HepG2 (cell line): ENCODE measurements at regions not wholly inside any gene's neighbourhood (a gene's known extent, or its start where the extent isn't known, plus 50 kb on each side); places are given as distances from the start of the nearest gene placed in this dataset.

Source experiments
- ATAC-seq: fragments of 200-7000 bp; cut with Tn5 transposase; 3 replicates; pipeline ENCODE4 v1.9.1; 2020; ENCODE audit warnings: mild to moderate bottlenecking, moderate library complexity
- BruUV-seq: library from RNA; stranded (reverse); fragments of 400-500 nt; replicated peaks from 2 replicates; lab custom pipeline; 2021; lab: Mats Ljungman, UMichigan
- CTCF ChIA-PET: fragments of 300-600 bp; formaldehyde crosslinking; extraction: SDS; loops from one replicate; lab custom pipeline; 2021; ENCODE audit warnings: low total read pairs, inconsistent platforms, low intra/inter-chr PET ratio; lab: Yijun Ruan, JAX
- POLR2A ChIA-PET: fragments of 350-600 bp; sonication (Branson Sonifier 250); formaldehyde crosslinking; loops from one replicate; lab custom pipeline; 2020; ENCODE audit warnings: antibody characterized with exemption, inconsistent platforms; lab: Yijun Ruan, JAX
- DNase-seq: peaks from one replicate; pipeline ENCODE4 v3.0.0-alpha.2; 2015; ENCODE audit warnings: low spot score
- FAIRE-seq: peaks from 3 replicates; lab custom pipeline; 2011; peaks lifted over from hg19 to GRCh38; lab: Jason Lieb, UNC
- H2AFZ ChIP-seq: one replicate; pipeline ENCODE4 v1.6.1; 2011; ENCODE audit warnings: low read length, inconsistent platforms
- H3K27ac ChIP-seq: fragments of 300-600 bp; 3 replicates; pipeline ENCODE4 v1.8.0; 2011; ENCODE audit warnings: mixed run types, mild to moderate bottlenecking, mixed read lengths, low read length, inconsistent platforms; ENCODE audit not compliant: insufficient read depth; ENCODE audit errors: extremely low read length
- H3K27me3 ChIP-seq, 2 experiments: fragments of 200-600 bp in 1 of 2; 2 replicates in 1 of 2; 3 replicates in 1 of 2; pipeline versions ENCODE4 v1.6.0 to v1.8.0; 2011; ENCODE audit warnings: low read length in 2 of 2, mild to moderate bottlenecking in 2 of 2, moderate library complexity in 2 of 2, inconsistent platforms in 1 of 2; ENCODE audit not compliant: insufficient read depth in 2 of 2, control insufficient read depth in 1 of 2
- H3K36me3 ChIP-seq, 2 experiments: fragments of 200-600 bp in 1 of 2; replicated peaks in 1 of 2; 2 replicates in 1 of 2; 3 replicates in 1 of 2; pipeline versions ENCODE4 v1.5.1 to v1.8.0; 2011; ENCODE audit warnings: low read length in 2 of 2, inconsistent platforms in 1 of 2; ENCODE audit not compliant: insufficient read depth in 2 of 2, control insufficient read depth in 1 of 2
- H3K4me1 ChIP-seq: 2 replicates; pipeline ENCODE4 v1.5.1; 2012; ENCODE audit warnings: low read length, inconsistent platforms; ENCODE audit not compliant: insufficient read depth
- H3K4me2 ChIP-seq: 2 replicates; pipeline ENCODE4 v1.6.0; 2011; ENCODE audit warnings: low read depth, low read length, inconsistent platforms
- H3K4me3 ChIP-seq, 3 experiments: fragments of 200-600 bp in 1 of 3; sonication (generic), shearing (Covaris generic) in 1 of 3; replicated peaks in 1 of 3; 2 replicates each; pipeline ENCODE4 v1.5.1; 2011 to 2016; ENCODE audit warnings: low read length in 3 of 3, inconsistent platforms in 2 of 3, low read depth in 2 of 3, mild to moderate bottlenecking in 2 of 3, control low read depth in 1 of 3, mixed read lengths in 1 of 3; ENCODE audit not compliant: insufficient read depth in 1 of 3
- H3K79me2 ChIP-seq: one replicate; pipeline ENCODE4 v1.6.1; 2011; ENCODE audit warnings: low read length, inconsistent platforms; ENCODE audit not compliant: insufficient read depth
- H3K9ac ChIP-seq: 2 replicates; pipeline ENCODE4 v1.6.0; 2011; ENCODE audit warnings: mild to moderate bottlenecking, low read depth, low read length, inconsistent platforms; ENCODE audit not compliant: insufficient read depth
- H3K9me3 ChIP-seq: 2 replicates; pipeline ENCODE4 v1.5.1; 2012; ENCODE audit warnings: mild to moderate bottlenecking, low read length
- H4K20me1 ChIP-seq: 2 replicates; pipeline ENCODE4 v1.6.0; 2011; ENCODE audit warnings: inconsistent platforms, mild to moderate bottlenecking, low read length, moderate library complexity; ENCODE audit not compliant: insufficient read depth
- AKAP8 ChIP-seq: sonication (generic); formaldehyde crosslinking; IDR thresholded peaks from 2 replicates; pipeline ENCODE4 v1.5.1; 2020; ENCODE audit warnings: mild to moderate bottlenecking, missing genetic modification reagents
- ASH2L ChIP-seq: fragments of 300-600, 200-600 bp; sonication (generic); IDR thresholded peaks from 2 replicates; pipeline ENCODE4 v1.7.0; 2017; ENCODE audit warnings: low read depth, mild to moderate bottlenecking, moderate library complexity, mixed read lengths, low read length; ENCODE audit not compliant: insufficient read length
- ATF4 ChIP-seq, 2 experiments: fragments of 450-650 bp in 1 of 2; sonication (generic) in 1 of 2; formaldehyde crosslinking; IDR thresholded peaks; 2 replicates each; pipeline versions ENCODE4 v1.5.0 to v1.8.0; 2020 to 2022; ENCODE audit warnings: mild to moderate bottlenecking in 1 of 2, missing genetic modification reagents in 1 of 2
- EEA1 ChIP-seq: sonication (generic); formaldehyde crosslinking; IDR thresholded peaks from 2 replicates; pipeline ENCODE4 v1.5.1; 2020; ENCODE audit warnings: mild to moderate bottlenecking, missing genetic modification reagents, borderline replicate concordance
- MXD4 ChIP-seq: IDR thresholded peaks from 2 replicates; pipeline ENCODE4 v1.6.1; 2016; ENCODE audit warnings: mild to moderate bottlenecking, missing biosample characterization, missing genetic modification reagents
- POGZ ChIP-seq: sonication (generic); formaldehyde crosslinking; IDR thresholded peaks from 2 replicates; pipeline ENCODE4 v1.4.0; 2020; ENCODE audit warnings: mild to moderate bottlenecking, missing genetic modification reagents
- ZBTB37 ChIP-seq: sonication (generic); formaldehyde crosslinking; IDR thresholded peaks from 2 replicates; pipeline ENCODE4 v1.4.0; 2020; ENCODE audit warnings: mild to moderate bottlenecking, missing genetic modification reagents
- ZNF121 ChIP-seq: sonication (generic); formaldehyde crosslinking; IDR thresholded peaks from 2 replicates; pipeline ENCODE4 v1.5.0; 2020; ENCODE audit warnings: mild to moderate bottlenecking, missing genetic modification reagents
- ZNF33A ChIP-seq: sonication (generic); formaldehyde crosslinking; IDR thresholded peaks from 2 replicates; pipeline ENCODE4 v1.5.1; 2020; ENCODE audit warnings: missing genetic modification reagents, mild to moderate bottlenecking, moderate library complexity, borderline replicate concordance
- ZNF598 ChIP-seq: sonication (generic); formaldehyde crosslinking; IDR thresholded peaks from 2 replicates; pipeline ENCODE4 v1.5.1; 2020; ENCODE audit warnings: mild to moderate bottlenecking, missing genetic modification reagents, borderline replicate concordance
- ZNF768 ChIP-seq: sonication (generic); formaldehyde crosslinking; IDR thresholded peaks from 2 replicates; pipeline ENCODE4 v1.4.0; 2020; ENCODE audit warnings: missing genetic modification reagents
- WGBS: methylation state at CpG from one replicate; pipeline ENCODE4 v1.1.6; 2017; ENCODE audit warnings: low lambda C conversion rate; 5-methylcytosine and 5-hydroxymethylcytosine counted together
- in situ Hi-C: cut with HindIII; loops from 2 replicates; pipeline ENCODE4 v1.10.0; 2017; ENCODE audit warnings: low pct_unique_long_range_greater_than_20kb; ENCODE audit not compliant: extremely low pct_ligation_motif_present
- intact Hi-C: fragments of 100-400 bp; cut with micrococcal nuclease; formaldehyde crosslinking; loops from one replicate; pipeline ENCODE4 v1.10.0; 2022; ENCODE audit not compliant: unreplicated experiment
- TF ChIP-seq, protein P1 (sequence below): sonication (generic); formaldehyde crosslinking; IDR thresholded peaks from 2 replicates; pipeline ENCODE4 v1.5.1; 2020; ENCODE audit warnings: mild to moderate bottlenecking, missing genetic modification reagents, moderate library complexity

DNA sequence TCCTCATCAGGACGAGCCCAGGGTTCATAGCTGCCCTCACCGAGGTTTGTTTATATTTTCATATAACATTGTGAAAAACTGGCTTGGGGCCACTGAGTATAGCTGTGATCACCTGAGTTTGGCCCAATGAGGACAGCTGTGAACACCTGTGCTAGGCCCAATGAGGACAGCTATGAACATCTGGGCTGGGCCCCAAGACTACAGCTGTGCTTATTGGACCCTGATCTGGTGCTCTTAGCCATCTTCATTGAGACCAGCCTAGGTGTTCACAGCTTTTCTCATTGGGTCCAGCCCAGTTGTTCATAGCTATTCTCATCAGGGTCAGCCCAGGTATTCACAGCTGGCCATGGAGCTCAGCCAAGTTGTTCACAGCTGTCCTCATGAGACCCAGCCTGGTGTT, 1167.3 kb downstream of the UQCRFS1 start:
- no peak overlapping the region for H3K27ac ChIP-seq
- intact Hi-C loops (no loop called here), in situ Hi-C loops (no loop called here)
- peaks cover 96% of the 10 kb centered on the region for H3K9me3 ChIP-seq
- H3K36me3 ChIP-seq: no peaks in the 10 kb centered on the region
- H3K4me2 ChIP-seq: no peak overlapping the region
- ATAC-seq: no peak
- no peaks in the 10 kb centered on the region for H3K79me2 ChIP-seq
- no TSS peak for BruUV-seq
- no peak for DNase-seq
- no peaks in the 10 kb centered on the region for H3K4me1 ChIP-seq
- no peak overlapping the region for H2AFZ ChIP-seq
- TF ChIP-seq ATF4 (CRISPR knock-in tag; IDR thresholded peaks at IDR 0.05) (no peak), MXD4 (CRISPR knock-in tag) (no peak), POGZ (CRISPR knock-in tag) (no peak), AKAP8 (CRISPR knock-in tag) (no peak), ZBTB37 (CRISPR knock-in tag) (no peak), ZNF768 (CRISPR knock-in tag) (no peak), EEA1 (CRISPR knock-in tag) (no peak), ZNF598 (CRISPR knock-in tag) (no peak), ASH2L (no peak), ZNF33A (no peak), ZNF121 (CRISPR knock-in tag) (no peak)
- TF ChIP-seq, protein P1, sequence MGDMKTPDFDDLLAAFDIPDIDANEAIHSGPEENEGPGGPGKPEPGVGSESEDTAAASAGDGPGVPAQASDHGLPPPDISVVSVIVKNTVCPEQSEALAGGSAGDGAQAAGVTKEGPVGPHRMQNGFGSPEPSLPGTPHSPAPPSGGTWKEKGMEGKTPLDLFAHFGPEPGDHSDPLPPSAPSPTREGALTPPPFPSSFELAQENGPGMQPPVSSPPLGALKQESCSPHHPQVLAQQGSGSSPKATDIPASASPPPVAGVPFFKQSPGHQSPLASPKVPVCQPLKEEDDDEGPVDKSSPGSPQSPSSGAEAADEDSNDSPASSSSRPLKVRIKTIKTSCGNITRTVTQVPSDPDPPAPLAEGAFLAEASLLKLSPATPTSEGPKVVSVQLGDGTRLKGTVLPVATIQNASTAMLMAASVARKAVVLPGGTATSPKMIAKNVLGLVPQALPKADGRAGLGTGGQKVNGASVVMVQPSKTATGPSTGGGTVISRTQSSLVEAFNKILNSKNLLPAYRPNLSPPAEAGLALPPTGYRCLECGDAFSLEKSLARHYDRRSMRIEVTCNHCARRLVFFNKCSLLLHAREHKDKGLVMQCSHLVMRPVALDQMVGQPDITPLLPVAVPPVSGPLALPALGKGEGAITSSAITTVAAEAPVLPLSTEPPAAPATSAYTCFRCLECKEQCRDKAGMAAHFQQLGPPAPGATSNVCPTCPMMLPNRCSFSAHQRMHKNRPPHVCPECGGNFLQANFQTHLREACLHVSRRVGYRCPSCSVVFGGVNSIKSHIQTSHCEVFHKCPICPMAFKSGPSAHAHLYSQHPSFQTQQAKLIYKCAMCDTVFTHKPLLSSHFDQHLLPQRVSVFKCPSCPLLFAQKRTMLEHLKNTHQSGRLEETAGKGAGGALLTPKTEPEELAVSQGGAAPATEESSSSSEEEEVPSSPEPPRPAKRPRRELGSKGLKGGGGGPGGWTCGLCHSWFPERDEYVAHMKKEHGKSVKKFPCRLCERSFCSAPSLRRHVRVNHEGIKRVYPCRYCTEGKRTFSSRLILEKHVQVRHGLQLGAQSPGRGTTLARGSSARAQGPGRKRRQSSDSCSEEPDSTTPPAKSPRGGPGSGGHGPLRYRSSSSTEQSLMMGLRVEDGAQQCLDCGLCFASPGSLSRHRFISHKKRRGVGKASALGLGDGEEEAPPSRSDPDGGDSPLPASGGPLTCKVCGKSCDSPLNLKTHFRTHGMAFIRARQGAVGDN (CRISPR knock-in tag): no peak
- no peaks in the 10 kb centered on the region for H4K20me1 ChIP-seq
- no peak overlapping the region for H3K9ac ChIP-seq
- ChIA-PET CTCF (no interaction called here), POLR2A (no interaction called here)
- H3K27me3 ChIP-seq: no peaks in the 10 kb centered on the region
- WGBS: 0% methylated on average over 2 of the region's 2 CpGs
- no peak overlapping the region for H3K4me3 ChIP-seq
- no peak for FAIRE-seq
